GM12875 (cell line): ENCODE measurements at regions not wholly inside any gene's neighbourhood (a gene's known extent, or its start where the extent isn't known, plus 50 kb on each side); places are given as distances from the start of the nearest gene placed in this dataset.

Experiments
- H3K4me3 ChIP-seq: one replicate; pipeline ENCODE4 v1.5.1; 2011; ENCODE audit warnings: low read depth, low read length, control low read depth
- CTCF ChIP-seq: IDR thresholded peaks from 2 replicates; pipeline ENCODE4 v1.5.1; 2011; ENCODE audit warnings: low read depth, mild to moderate bottlenecking, control low read depth, inconsistent platforms, low read length, moderate library complexity, borderline replicate concordance; ENCODE audit not compliant: insufficient read depth

GRCh38 chr16:74031551-74031950 is 265.1 kb upstream of the PSMD7 start:
- TF ChIP-seq CTCF: no peak
- H3K4me3 ChIP-seq: no peak overlapping the region

- no peak overlapping the region for H3K4me3 ChIP-seq
- no peak for TF ChIP-seq CTCF
Measured at GRCh38 chr16:74030000-74030706, 266.5 kb upstream of the PSMD7 start.

- H3K4me3 ChIP-seq: no peak overlapping the region
- TF ChIP-seq CTCF: no peak
Measured at GRCh38 chr16:74029115-74029792, 267.4 kb upstream of the PSMD7 start.

DNA sequence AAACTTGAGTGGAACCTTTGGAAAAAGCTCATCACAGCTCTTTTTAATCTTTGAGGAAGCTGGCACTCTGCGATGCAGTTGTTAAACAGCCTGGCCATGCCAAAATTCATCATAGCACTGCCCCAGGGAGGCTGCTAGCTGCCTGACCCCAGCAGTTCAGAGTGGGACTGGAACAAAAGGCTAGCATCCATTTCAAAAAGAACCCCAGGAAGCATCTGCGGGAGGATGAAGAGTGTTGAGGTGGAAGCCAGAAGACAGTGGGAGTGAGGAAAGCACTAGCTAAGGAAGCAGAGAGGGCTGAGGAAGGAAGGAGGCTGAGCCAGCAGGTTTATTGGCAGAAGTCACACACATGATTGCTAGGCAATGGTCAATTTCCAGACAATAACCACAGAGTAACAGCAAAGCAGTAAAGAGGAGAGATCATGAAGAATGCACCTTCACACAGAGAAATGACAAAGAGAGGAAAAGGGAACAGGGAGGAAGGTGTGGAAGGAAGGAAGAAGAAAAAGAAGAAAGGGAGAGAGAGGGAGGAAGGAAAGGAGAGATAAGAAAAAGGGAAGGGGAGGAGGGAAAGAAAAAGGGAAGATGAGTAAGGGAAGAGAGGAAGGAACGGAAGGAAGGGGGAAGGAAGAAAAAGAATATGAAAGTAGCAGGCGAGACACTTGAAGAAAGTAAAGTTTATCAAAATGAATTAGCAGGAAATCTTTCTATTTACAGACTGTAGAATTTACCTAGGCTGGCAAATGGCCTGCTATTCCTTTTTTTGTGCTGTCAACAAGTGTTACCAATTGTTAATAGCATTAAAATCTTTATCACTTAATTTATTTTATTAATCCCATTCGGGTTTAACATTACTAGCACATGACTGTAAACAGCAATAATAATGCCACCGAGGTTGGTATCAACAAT is 270.0 kb upstream of the PSMD7 start:
- TF ChIP-seq CTCF: no peak
- no peak overlapping the region for H3K4me3 ChIP-seq

DNA sequence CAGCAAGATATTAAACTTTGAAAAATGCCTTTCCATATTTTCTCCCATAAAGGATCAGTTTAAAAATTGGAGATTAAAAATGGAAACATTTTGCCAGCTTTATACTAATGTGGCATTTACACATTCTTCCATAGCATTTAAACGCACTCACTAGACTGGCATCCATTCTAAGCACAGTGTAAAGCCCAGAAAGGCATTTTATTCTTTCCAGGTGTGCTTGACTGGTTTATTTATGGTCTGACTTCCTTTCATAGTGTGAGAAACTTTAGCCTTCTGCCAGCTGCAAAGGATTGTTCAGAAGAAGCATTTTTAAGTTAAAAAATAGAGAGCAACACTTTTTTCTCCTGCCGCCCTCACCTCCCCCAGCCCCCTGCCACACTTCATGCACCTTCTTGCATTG is 271.7 kb upstream of the PSMD7 start:
- no peak for TF ChIP-seq CTCF
- H3K4me3 ChIP-seq: no peak overlapping the region

GRCh38 chr16:74020095-74020670 is 276.4 kb upstream of the PSMD7 start:
- no peak for TF ChIP-seq CTCF
- no peak overlapping the region for H3K4me3 ChIP-seq
